ENCODE measurements at regions not wholly inside any gene's neighbourhood (a gene's known extent, or its start where the extent isn't known, plus 50 kb on each side); places are given as distances from the start of the nearest gene placed in this dataset.
"Not testable (repeated sequence)": the region's sequence is repeated elsewhere in the genome, so short reads cannot be mapped to it uniquely, and the experiment has no call there.

DNA sequence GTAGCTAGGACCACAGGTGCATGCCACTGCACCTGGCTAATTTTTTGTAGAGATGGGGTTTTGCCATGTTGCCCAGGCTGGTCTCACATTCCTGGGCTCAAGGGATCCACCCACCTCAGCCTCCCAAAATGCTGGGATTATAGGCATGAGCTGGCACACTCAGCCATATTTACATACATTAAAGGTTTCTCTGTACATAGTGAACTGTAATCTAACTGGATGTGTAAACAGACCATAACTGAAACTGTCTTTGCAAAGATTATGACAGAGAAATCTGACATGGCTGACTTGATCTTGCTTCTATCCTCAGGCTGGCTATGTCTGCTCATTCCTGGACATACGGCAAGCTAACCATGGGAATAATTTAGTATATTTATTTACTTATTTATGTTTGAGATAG, 139.2 kb upstream of the XPO1 start:
- no peak for DNase-seq (ENCODE audit: low spot score)

DNA sequence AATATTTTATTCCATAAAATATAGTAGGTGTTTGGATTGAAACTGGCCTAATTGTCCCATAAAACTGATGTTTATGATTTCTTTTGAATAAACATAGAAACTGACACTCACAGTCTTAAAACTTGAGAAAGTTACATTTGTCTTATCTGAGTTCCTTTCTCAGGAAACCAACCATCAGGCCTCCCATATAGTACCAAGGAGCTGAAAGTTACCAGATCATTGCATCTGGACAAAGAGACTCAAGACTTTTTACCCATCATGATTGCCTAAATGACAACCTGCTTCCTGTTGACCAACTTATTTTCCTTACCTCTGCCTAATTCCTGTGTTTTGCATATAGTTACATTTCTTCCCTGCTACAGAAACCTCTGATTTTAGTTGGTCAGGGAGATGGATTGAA, 137.0 kb upstream of the XPO1 start:
- no peak for DNase-seq (ENCODE audit: low spot score)

DNA sequence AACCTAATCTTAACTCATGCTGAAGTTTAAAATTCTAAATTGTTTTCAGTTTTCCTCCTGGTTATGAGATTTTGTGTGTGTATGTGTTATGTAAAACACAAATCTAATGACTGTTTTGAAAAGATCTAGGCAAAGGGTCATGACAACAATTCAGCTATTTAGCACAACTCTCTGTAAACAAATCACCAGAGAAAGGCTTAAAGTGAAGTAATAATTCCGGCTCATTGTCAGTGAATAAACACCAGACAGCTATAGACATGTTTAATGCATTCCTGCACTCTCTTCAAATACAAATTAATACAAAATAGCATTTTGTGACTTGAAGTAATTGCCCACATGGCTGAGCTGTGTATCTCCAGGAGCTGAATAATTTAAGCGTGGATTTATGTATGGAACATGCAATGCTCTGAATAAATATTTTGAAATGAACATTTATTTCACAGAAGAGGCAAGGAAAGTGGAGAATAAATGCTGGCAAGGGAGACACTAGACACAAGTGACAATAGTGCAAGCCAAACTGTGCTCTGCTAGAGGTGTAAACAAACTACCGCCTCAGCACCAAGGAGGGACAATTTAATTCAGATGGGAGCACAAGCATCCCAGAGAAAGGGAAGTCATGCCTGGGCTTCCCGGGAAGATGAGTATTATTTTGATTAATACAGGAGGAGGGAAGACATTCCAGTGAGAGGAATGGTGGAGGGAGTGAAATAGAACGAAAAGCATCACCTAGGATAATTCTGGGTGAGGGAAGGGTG, 133.6 kb upstream of the XPO1 start:
- DNase-seq (ENCODE audit: low spot score): no peak

DNA sequence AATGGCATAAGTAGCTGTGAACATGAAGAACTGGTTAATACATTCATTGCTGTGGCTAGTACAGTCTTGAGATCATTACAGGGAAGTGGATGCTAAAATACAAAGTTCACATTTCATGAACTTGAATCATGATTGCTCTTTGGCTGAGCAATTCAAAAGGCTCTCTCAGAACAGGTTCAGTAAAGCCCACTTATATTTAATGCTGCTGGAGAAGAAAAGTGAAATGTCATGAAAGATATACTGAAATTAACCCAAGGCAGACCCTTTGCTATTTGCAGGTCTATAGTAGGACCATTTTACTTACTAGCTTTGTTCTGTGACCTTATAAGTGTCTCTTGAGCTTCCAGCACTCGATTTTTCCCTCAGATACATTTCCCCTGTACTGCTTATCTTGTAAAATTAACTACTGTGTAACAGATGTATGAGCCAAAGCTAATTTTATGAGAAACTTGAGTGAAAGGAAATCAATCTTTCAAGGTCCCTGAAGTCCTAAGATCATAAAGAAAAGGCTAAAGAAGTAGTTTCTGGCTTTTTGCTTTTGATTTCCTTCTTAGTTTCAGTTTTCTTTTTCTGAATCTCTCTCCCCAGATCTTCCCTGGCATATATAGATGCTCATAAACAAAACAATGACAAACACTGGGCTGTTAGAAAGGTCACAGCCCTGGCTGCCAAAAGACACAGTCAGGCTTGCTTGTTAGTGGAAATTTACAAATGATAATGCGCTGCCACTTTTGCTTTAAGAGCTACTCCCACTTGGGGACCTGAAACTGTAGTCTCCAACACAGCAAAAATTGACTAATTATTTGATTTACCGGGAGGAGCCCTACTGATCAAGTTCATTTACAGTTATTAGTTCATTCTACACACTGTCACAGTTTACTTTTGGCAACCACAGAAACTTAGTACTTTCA, 132.7 kb upstream of the XPO1 start:
- no peak for DNase-seq (ENCODE audit: low spot score)

DNA sequence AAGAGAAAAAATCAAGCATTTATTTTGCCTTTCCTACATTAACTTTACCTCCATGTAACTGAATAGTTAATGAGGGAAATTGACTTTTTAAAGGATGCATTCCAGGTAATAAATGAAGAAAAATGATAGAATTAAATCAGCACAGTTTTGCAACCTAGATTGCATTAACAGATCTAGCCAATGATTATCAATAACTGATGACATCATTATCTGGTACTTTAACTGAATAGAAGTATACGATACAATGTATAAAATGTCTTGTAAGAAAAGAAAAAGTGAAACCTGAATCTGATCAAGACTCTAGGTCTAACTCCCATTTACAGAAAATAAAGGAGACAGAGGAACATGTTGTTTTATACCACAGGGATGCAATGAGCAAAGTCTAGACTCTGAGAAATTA, 126.0 kb upstream of the XPO1 start:
- DNase-seq (ENCODE audit: low spot score): no peak

DNA sequence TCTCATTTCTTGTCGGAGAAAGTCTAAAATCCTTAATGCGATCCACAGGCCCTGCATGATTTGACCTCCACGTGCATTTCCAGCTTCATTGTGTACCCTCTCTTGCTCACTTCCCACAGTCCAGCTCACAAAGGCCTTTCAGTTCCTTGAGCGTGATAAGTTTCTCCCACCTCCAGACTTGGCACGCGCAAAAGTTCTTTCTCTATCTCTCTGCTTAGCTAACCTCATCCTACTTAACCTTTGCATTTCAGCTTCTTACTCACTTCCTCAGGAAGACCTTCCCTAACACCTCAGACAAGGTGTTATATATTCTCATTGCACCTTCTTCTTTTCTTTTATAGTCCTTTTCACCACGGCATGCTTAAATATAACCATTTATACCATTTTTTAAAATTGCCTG, 124.8 kb upstream of the XPO1 start:
- DNase-seq (ENCODE audit: low spot score): no peak

DNA sequence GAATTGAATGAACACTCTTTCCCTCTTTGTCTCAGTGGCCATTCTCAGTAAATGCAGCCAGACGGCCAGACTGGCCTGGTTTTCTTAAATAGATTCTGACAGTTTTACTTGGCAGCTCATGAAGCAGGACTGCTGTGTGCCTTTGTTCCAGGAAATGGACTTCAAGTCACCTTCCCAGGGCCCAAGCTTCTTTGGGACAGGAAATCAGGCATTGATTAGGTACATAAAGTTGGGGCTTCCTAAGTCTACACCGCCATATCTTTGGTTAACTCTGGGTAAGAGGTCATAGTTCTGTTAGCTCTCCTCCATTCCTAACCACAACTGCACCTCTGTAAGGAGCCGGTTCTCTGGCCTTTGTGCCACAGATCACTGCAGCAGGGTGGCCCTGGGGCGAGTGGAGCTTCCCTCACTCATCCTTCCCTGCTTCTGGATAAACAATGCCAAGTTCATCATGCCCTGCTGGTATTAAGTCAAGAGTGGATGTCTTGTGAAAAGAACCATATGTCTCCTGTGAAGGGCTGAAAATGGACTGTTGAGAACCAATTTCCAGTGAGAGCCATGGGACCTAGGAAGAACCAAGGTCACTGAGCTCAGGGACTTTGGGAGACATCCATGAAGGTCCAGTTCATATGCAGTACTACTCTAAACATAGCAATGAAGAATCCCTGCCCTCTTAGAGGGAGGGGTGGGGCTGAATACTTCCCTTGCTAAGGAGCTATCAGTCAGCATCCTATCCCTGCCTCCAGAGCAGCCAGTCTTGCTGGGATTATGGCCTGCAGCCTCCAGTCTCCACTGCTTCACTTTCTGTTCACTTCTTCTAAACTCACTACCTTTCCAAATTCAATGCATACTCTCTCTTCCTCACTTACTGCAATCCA, 122.6 kb upstream of the XPO1 start:
- no peak for DNase-seq (ENCODE audit: low spot score)

DNA sequence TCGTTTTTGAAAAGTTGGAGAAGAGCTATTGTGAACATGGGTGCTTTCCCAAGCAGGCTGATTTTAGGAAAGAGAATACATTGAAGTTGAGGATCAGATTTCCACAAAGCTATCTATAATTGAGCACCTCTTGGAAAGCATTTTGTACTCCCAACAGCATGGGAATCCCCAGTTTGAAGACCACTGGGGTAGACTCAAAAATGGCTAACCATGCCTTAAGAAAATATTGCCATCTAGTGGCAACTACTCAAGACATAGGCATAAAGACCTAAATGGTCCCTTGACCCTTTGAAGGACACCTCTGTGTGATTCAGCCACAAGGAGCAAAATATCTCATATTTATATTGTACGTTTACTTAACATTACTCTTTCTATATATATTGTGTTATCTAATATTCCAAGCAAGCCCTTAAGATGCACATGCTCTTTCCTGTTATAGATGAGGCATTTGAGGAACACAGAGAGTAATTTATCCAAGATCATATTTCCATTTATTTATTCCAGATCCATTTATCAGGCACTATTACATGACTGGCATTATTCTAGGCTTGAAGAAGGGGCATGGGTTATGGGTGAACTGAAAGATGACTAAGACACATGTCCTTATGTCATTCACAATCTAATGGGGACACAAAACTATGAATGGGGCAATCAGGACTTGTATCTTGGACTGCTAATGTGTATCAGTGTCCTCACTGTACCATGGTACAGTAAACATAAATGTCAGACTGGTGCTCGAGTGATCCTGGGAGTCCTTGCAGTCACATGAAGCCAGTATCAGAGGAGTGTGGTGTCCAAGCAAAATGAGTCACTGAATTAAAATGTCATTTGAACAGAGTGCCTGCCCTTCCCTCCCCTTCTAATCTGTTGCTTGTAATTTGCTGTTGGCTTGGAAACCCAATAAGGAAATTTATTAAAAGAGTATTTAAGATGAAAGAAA, 121.0 kb upstream of the XPO1 start:
- peak; percentile 73 for DNase-seq (ENCODE audit: low spot score)

DNA sequence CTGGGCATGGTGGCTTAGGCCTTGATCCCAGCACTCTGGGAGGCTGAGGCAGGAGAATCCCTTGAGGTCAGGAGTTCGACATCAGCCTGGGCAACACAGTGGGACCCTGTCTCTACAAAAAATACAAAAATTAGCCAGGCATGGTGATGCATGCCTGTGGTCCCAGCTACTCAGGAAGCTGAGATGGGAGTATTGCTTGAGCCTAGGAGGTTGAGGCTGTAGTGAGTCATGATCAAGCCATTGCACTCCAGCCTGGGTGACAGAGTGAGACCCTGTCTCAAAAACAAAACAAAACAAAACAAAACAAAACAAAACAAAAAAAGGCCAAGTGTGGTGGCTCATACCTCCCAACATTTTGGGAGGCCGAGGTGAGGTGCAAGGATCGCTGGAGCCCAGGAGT, 111.8 kb upstream of the XPO1 start:
- not testable (repeated sequence) for DNase-seq (ENCODE audit: low spot score)

DNA sequence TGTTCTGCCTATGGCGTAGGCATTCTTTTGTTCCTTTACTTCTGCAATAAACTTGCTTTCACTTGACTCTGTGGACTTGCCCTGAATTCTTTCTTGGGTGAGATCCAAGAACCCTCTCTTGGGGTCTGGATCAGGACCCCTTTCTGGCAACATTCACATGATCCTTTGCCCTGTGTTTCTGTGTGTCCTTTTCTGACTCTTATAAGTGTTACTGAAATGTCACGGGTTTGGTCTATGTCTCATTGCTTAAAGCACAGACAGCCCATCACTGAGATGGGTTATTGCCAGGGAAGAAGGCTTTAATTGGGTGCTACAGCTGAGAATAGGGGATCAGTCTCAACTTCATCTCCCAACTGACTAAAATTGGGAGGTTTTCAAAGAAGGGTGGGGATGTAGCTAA, 110.9 kb upstream of the XPO1 start:
- no peak for DNase-seq (ENCODE audit: low spot score)

DNA sequence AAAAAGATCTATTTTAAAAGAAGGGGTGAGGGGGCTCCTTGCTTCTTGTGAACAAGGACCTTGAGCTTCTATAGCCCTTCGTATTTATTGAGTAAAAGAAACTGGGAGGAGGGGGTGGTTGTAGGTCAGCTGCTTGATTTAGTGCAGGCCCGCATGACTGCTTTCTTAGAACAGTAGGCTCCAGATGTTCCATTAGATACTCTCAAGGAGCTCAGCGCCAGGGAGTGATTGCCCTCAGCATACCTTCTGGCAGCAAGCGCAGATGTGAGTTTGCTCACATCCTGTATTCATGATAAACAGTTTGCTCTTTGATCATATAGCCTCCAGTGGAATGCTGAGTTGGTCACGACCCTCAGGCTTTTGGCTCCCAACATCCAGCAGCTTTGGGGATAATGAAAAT, 108.9 kb upstream of the XPO1 start:
- DNase-seq (ENCODE audit: low spot score): no peak

DNA sequence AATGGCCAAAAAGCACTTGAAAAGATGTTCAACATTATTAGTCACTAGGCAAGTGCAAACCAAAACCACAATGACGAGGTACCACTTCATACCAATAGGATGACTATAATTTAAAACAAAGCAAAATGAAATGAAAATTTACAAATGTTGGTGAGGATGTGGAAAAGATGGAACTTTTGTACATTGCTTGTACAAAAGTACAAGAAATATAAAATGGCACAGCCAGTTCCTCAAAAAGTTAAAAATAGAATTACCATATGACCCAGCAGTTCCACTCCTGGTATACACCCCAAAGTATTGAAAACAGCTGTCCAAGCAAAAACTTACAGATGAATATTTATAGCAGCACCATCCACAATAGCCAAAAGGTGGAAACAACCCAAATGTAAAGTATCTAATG, 107.8 kb upstream of the XPO1 start:
- no peak for DNase-seq (ENCODE audit: low spot score)

DNA sequence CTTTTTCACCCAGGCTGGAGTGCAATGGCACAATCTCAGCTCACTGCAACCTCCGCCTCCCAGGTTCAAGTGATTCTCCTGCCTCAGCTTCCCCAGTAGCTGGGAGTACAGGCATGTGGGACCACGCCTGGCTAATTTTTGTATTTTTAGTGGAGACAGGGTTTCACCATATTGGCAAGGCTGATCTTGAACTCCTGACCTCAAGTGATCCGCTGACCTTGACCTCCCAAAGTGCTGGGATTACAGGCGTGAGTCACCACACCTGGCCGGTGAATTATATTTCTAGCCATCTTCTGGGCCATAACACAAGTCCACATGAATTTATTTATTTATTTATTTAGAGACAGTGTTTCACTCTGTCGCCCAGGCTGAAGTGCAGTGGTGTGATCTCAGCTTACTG, 105.0 kb upstream of the XPO1 start:
- not testable (repeated sequence) for DNase-seq (ENCODE audit: low spot score)

DNA sequence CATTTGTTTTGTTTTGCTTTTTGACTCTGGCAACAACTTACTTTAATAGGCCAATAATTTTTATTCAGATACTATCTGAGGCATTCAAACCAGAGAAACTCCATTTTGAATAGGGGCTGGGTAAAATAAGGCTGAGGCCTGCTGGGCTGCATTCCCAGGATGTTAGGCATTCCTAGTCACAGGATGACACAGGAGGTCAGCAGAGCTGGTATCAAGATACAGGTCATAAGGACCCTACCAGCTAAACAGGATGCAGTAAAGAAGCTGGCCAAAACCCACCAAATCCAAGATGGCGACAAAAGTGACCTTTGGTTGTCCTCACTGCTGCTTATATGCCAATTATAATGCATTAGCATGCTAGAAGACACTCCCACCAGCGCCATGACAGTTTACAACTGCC, 102.2 kb upstream of the XPO1 start:
- DNase-seq (ENCODE audit: low spot score): no peak

DNA sequence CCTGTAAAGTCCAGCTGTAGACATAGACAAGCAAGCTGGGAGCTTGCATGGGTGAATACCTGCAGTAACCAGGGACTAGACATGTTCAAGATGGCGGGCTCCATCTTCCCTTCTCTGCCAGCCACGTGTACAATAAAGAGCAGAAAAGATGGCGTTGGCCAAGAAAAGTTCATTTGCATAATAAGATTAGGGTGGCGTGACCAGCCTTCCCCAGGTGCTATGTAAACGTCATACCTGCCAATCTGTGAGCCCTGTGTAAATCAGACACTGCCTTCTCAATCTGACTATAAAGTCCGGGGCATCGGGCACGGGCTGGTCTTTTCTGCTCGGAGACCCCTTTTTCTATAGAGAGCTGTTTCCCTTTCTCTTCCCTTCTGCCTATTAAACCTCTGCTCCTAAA, 101.6 kb upstream of the XPO1 start:
- DNase-seq (ENCODE audit: low spot score): no peak

DNA sequence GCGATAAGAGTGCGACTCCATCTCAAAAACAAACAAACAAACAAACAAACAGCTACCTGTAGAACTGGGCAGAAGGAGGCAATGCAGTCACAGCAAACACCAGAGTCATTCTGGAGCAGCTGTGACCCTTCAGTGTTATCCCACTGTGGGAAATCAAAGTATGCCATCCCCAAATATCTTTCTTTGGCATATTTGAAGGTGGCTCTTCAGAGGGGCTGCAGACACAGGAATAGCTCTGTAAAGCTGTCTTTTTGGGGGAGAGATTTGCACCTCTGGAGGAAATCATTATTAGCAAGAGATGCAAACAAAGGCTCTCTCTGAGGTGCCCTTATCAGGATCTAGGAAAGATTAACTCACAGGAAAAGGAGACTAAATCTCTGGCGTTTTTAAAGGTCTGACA, 98.5 kb upstream of the XPO1 start:
- no peak for DNase-seq (ENCODE audit: low spot score)

DNA sequence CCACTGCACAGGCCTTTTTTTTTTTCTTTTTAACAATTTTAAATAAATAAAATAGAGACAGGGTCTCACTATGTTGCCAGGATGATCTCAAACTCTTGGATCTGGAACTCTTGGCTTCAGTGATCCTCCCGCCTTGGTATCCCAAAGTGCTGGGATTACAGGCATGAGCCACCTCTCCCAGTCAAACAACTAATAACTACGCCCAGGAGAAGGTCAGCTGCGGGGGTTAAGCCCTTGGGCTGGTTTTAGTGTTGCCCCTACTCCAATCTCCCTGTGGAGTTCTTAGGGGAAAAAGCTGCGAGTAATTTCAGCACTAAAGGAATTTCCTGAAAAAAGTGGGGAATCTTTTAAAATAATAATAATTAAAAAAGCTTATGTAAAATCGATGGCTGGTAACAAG, 96.4 kb upstream of the XPO1 start:
- DNase-seq (ENCODE audit: low spot score): no peak

DNA sequence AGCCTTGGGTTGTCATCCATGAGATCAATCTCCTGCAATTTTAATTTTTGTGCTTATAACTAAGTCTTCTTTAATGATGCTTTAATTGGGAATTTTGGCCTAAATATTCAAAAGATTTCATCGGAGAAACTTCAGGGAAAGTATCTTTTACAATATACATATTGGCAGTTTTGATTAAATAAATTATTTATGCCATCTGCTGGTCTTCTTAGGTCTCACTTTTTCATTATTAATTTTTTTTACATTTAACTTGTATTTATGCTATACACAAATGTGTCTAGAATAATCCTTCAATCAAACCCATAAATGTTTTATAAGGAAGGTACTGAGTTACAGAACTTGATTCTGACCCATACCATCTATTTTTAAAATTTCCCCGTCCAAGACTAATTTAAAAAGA, 95.1 kb upstream of the XPO1 start:
- no peak for DNase-seq (ENCODE audit: low spot score)

DNA sequence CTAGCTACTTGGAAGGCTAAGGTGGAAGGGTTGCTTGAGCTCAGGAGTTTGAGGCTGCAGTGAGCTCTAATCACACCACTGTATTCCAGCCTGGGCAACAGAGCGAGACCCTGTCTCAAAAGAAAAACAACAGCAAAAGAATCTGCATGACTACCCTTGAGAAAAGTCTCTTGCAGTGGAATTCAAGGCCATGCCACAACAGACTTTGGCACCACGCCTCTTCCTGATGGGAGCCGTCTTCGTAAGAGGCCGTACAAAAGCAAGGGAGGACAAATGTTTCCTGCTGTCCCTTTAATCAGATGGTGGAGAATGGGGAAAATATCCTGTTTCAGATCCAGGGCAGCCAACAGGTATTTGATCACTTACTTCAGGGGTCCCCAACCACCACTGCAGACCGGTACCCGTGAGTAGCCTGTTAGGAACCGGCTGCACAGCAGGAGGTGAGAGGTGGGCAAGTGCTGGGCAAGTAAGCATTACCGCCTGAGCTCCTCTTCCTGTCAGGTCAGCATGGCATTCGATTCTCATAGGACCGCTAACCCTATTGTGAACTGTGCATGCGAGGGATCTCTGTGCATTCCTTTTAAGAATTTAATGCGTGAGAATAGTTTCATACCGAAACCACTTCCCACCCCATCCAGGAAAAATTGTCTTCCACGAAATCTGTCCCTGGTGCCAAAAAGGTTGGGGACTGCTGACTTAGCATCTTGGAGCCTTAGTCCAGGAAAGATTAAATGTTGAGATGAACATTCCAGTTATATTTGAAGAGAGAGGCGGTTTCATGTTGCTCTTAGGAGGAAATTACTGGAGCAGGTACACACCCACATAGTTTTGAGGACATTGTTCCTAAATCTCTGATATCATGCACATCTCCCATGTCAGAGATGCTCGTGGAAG, 94.4 kb upstream of the XPO1 start:
- DNase-seq (ENCODE audit: low spot score): no peak

DNA sequence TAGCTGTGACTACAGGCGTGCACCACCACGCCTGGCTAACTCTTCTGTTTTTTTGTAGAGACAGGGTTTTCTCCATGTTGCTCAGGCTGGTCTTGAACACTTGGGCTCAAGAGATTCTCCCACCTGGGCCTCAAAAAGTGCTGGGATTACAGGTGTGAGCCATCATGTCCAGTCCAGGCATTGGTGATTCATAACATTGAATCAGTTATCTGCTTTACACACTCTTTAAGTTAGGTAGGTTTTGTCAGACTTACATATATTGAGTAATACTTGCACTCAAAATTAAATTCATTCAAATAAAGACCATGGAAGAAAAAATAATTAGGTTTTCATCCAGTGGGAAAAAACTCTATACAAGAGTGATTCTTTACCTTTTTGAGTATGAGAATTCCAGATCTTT, 93.2 kb upstream of the XPO1 start:
- no peak for DNase-seq (ENCODE audit: low spot score)
